Smooth muscle cell (in vitro differentiated cells): ENCODE measurements at regions not wholly inside any gene's neighbourhood (a gene's known extent, or its start where the extent isn't known, plus 50 kb on each side); places are given as distances from the start of the nearest gene placed in this dataset.

Experiments used
- DNase-seq: peaks from one replicate; lab custom pipeline; 2025; ENCODE audit not compliant: unreplicated experiment; lab: John Stamatoyannopoulos, UW
- H2AFZ ChIP-seq: fragments of 200-600 bp; sonication (generic); 2 replicates; pipeline ENCODE4 v1.6.0; 2016; ENCODE audit warnings: antibody characterized with exemption, low read depth, mild to moderate bottlenecking
- H3F3A ChIP-seq: fragments of 200-600 bp; sonication (generic); 2 replicates; pipeline ENCODE4 v1.6.0; 2017; ENCODE audit warnings: antibody characterized with exemption, low read depth
- H3K27ac ChIP-seq: fragments of 200-600 bp; sonication (generic); 2 replicates; pipeline ENCODE4 v1.5.1; 2016; ENCODE audit warnings: low read depth, mild to moderate bottlenecking
- H3K27me3 ChIP-seq: fragments of 200-600 bp; sonication (generic); 2 replicates; pipeline ENCODE4 v1.6.1; 2016; ENCODE audit warnings: low read depth, mild to moderate bottlenecking
- H3K36me3 ChIP-seq: fragments of 200-600 bp; sonication (generic); 2 replicates; pipeline ENCODE4 v1.5.1; 2016; ENCODE audit warnings: low read depth
- H3K4me1 ChIP-seq: fragments of 200-600 bp; sonication (generic); 2 replicates; pipeline ENCODE4 v1.5.1; 2016; ENCODE audit warnings: low read depth
- H3K4me2 ChIP-seq: fragments of 200-600 bp; sonication (generic); 2 replicates; pipeline ENCODE4 v1.6.0; 2016; ENCODE audit warnings: mild to moderate bottlenecking
- H3K4me3 ChIP-seq: fragments of 200-600 bp; sonication (generic); 2 replicates; pipeline ENCODE4 v1.5.1; 2016; ENCODE audit warnings: mild to moderate bottlenecking
- H3K79me2 ChIP-seq: fragments of 200-600 bp; sonication (generic); 2 replicates; pipeline ENCODE4 v1.6.0; 2016; ENCODE audit warnings: low read depth, mild to moderate bottlenecking
- H3K9ac ChIP-seq: fragments of 200-600 bp; sonication (generic); 2 replicates; pipeline ENCODE4 v1.6.0; 2016; ENCODE audit warnings: low read depth
- H3K9me3 ChIP-seq: fragments of 200-600 bp; sonication (generic); replicated peaks from 2 replicates; pipeline ENCODE4 v1.5.1; 2016; ENCODE audit warnings: low read depth
- H4K20me1 ChIP-seq: fragments of 200-600 bp; sonication (generic); 2 replicates; pipeline ENCODE4 v1.6.0; 2016; ENCODE audit warnings: low read depth
- CTCF ChIP-seq: fragments of 200-600 bp; sonication (generic); IDR thresholded peaks from 2 replicates; pipeline ENCODE4 v1.5.1; 2017; ENCODE audit warnings: borderline replicate concordance, mild to moderate bottlenecking, antibody characterized with exemption; ENCODE audit not compliant: insufficient read depth, poor library complexity, severe bottlenecking
- WGBS: methylation state at CpG from one replicate; pipeline ENCODE4 v1.1.7; 2016; ENCODE audit warnings: low lambda C conversion rate; 5-methylcytosine and 5-hydroxymethylcytosine counted together

- no peaks in the 10 kb centered on the region for H3K36me3 ChIP-seq
- no peaks in the 10 kb centered on the region for H4K20me1 ChIP-seq
- H3K79me2 ChIP-seq = no peaks in the 10 kb centered on the region
- H3K9me3 ChIP-seq = no peaks in the 10 kb centered on the region
- WGBS = 37% methylated on average over 6 of the region's 6 CpGs
- no peak overlapping the region for H3K9ac ChIP-seq
- H3K27ac ChIP-seq = no peak overlapping the region
- H3K4me1 ChIP-seq = no peaks in the 10 kb centered on the region
- no peak overlapping the region for H2AFZ ChIP-seq
- TF ChIP-seq CTCF = peak; percentile 62
- H3K27me3 ChIP-seq = peaks cover 3% of the 10 kb centered on the region
- H3F3A ChIP-seq = no peaks in the 10 kb centered on the region
- no peak for DNase-seq
- no peak overlapping the region for H3K4me2 ChIP-seq
- no peak overlapping the region for H3K4me3 ChIP-seq
These were observed 126.7 kb upstream of the CSF3R start for GRCh38 chr1:36609241-36610027.

GRCh38 chr1:36608272-36608671, 125.6 kb upstream of the CSF3R start:
- Histone ChIP-seq H3K4me1 (no peaks in the 10 kb centered on the region), H4K20me1 (no peaks in the 10 kb centered on the region), H3F3A (no peaks in the 10 kb centered on the region), H3K27ac (no peak overlapping the region), H2AFZ (no peak overlapping the region), H3K4me2 (no peak overlapping the region), H3K9ac (no peak overlapping the region), H3K9me3 (no peaks in the 10 kb centered on the region), H3K27me3 (peaks cover 3% of the 10 kb centered on the region), H3K4me3 (no peak overlapping the region), H3K36me3 (no peaks in the 10 kb centered on the region), H3K79me2 (no peaks in the 10 kb centered on the region)
- 50% methylated on average over 1 of the region's 1 CpG for WGBS
- no peak for TF ChIP-seq CTCF
- DNase-seq = no peak

DNA sequence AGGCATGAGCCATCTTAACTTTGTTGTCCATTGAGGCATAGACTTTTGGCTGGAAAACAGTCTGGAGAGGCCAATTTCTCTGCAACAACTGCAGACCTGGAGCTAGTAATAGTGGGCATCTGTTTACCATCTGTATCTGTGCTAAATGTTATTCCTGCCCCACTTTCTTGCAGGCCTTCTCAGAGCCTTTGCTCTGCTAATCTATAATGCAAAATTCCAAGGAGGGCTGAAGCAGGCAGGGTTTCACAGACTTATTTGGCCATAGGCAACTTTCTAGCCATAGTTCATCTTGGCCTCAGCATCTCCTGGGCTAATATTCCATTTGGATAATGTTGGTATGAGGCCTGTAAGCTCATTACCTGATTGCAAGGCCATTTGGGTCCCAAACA, 124.5 kb upstream of the CSF3R start:
- Histone ChIP-seq H3K4me2 (no peak overlapping the region), H3K9me3 (no peaks in the 10 kb centered on the region), H3K79me2 (no peaks in the 10 kb centered on the region), H4K20me1 (no peaks in the 10 kb centered on the region), H3K4me3 (no peak overlapping the region), H3K9ac (no peak overlapping the region), H3F3A (no peaks in the 10 kb centered on the region), H3K27ac (no peak overlapping the region), H3K27me3 (peaks cover 4% of the 10 kb centered on the region), H2AFZ (no peak overlapping the region), H3K4me1 (no peaks in the 10 kb centered on the region), H3K36me3 (no peaks in the 10 kb centered on the region)
- no peak for TF ChIP-seq CTCF
- DNase-seq = no peak

DNA sequence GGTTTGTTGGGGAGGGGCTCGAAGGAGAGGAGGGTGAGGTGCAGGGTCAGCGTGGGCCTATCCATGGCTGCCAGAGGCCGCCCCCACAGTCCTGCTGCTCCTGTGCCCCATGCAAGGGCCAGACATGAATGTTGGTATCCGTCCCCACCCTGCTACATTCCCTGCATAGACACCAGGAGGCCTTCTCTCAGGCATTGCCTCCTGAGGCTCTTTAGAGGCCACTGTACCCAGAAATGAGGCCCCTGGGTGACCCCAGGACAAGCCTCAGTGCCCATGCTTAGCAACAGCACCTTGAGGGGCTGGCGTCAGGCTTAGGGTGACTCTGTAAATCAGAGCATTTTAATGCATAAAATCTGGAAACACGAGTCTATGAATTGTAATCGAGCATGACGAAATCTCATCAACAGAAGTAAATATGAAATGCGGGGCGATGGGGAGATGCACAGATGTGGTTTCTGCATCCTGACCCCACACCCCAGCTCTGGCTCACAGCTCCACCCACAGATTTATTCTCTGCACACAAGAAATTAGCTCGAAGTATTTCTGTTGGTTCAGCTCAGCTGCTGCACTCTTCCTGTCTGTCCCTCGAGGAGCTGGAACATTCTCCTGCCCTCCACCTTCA, 124.0 kb upstream of the CSF3R start:
- Histone ChIP-seq H3K9ac (no peak overlapping the region), H3K4me2 (no peak overlapping the region), H3K27me3 (peaks cover 4% of the 10 kb centered on the region), H3K9me3 (no peaks in the 10 kb centered on the region), H3K4me3 (no peak overlapping the region), H4K20me1 (no peaks in the 10 kb centered on the region), H3K79me2 (no peaks in the 10 kb centered on the region), H3K4me1 (no peaks in the 10 kb centered on the region), H3K36me3 (no peaks in the 10 kb centered on the region), H3F3A (no peaks in the 10 kb centered on the region), H3K27ac (no peak overlapping the region), H2AFZ (no peak overlapping the region)
- TF ChIP-seq CTCF = no peak
- DNase-seq = no peak
- 82% methylated on average over 11 of the region's 12 CpGs for WGBS
